HEK293 (cell line): ENCODE measurements at regions not wholly inside any gene's neighbourhood (a gene's known extent, or its start where the extent isn't known, plus 50 kb on each side); places are given as distances from the start of the nearest gene placed in this dataset.

Experiments
- CTCF ChIA-PET: fragments of 350-600 bp; formaldehyde crosslinking; extraction: SDS; loops from one replicate; lab custom pipeline; 2021; ENCODE audit warnings: antibody characterized with exemption; lab: Yijun Ruan, JAX
- POLR2A ChIA-PET: fragments of 300-600 bp; formaldehyde crosslinking; extraction: SDS; loops from one replicate; lab custom pipeline; 2020; ENCODE audit warnings: antibody characterized with exemption, inconsistent platforms; lab: Yijun Ruan, JAX
- H3K27ac ChIP-seq: fragments of 200-500 bp; sonication (Bioruptor generic); 2 replicates; pipeline ENCODE4 v1.5.1; 2014; ENCODE audit warnings: low read depth, low read length, control low read depth, inconsistent platforms; ENCODE audit errors: extremely low read depth
- H3K36me3 ChIP-seq, 2 experiments: fragments of 200-500 bp in 1 of 2; sonication (Bioruptor generic) in 1 of 2; 1 replicate in 1 of 2; 2 replicates in 1 of 2; pipeline ENCODE4 v1.5.1; 2014 to 2017; ENCODE audit warnings: inconsistent platforms in 2 of 2, low read length in 2 of 2; ENCODE audit not compliant: control insufficient read depth in 2 of 2, insufficient read depth in 1 of 2
- H3K4me1 ChIP-seq: fragments of 200-500 bp; sonication (Bioruptor generic); 2 replicates; pipeline ENCODE4 v1.5.1; 2014; ENCODE audit warnings: mild to moderate bottlenecking, low read length, inconsistent platforms; ENCODE audit not compliant: control insufficient read depth, insufficient read depth
- H3K4me3 ChIP-seq: 2 replicates; pipeline ENCODE4 v1.5.1; 2011; ENCODE audit warnings: low read depth, mild to moderate bottlenecking, control low read depth, low read length, moderate library complexity
- H3K9me3 ChIP-seq: fragments of 200-500 bp; sonication (Bioruptor generic); 2 replicates; pipeline ENCODE4 v1.5.1; 2014; ENCODE audit warnings: low read depth, low read length, inconsistent platforms; ENCODE audit not compliant: control insufficient read depth, insufficient read depth
- CTCF ChIP-seq: fragments of 450-650 bp; formaldehyde crosslinking; IDR thresholded peaks from 2 replicates; pipeline ENCODE4 v1.5.1; 2016; ENCODE audit warnings: missing biosample characterization, missing genetic modification characterization
- GLI2 ChIP-seq: fragments of 450-650 bp; formaldehyde crosslinking; IDR thresholded peaks from 2 replicates; pipeline ENCODE4; 2017; ENCODE audit warnings: missing biosample characterization, missing genetic modification characterization, low read depth, borderline replicate concordance
- GLIS1 ChIP-seq: fragments of 450-650 bp; formaldehyde crosslinking; IDR thresholded peaks from 2 replicates; pipeline ENCODE4 v1.5.1; 2016; ENCODE audit warnings: missing biosample characterization, missing genetic modification characterization
- KLF9 ChIP-seq: fragments of 450-650 bp; formaldehyde crosslinking; IDR thresholded peaks from 2 replicates; pipeline ENCODE4 v1.5.1; 2016; ENCODE audit warnings: missing biosample characterization, missing genetic modification characterization, low read depth
- MZF1 ChIP-seq: fragments of 450-650 bp; formaldehyde crosslinking; IDR thresholded peaks from 2 replicates; pipeline ENCODE4 v1.5.1; 2017; ENCODE audit warnings: missing biosample characterization, missing genetic modification characterization, borderline replicate concordance
- SCRT2 ChIP-seq: fragments of 450-650 bp; formaldehyde crosslinking; IDR thresholded peaks from 2 replicates; pipeline ENCODE4 v1.5.1; 2016; ENCODE audit warnings: missing biosample characterization, missing genetic modification characterization
- SP7 ChIP-seq: fragments of 450-650 bp; formaldehyde crosslinking; IDR thresholded peaks from 2 replicates; pipeline ENCODE4 v1.5.1; 2016; ENCODE audit warnings: missing biosample characterization, missing genetic modification characterization
- ZBTB21 ChIP-seq: fragments of 450-650 bp; formaldehyde crosslinking; IDR thresholded peaks from 2 replicates; pipeline ENCODE4 v1.5.1; 2017; ENCODE audit warnings: missing biosample characterization, missing genetic modification characterization
- ZBTB8A ChIP-seq: fragments of 450-650 bp; formaldehyde crosslinking; IDR thresholded peaks from 2 replicates; pipeline ENCODE4 v1.5.1; 2016; ENCODE audit warnings: missing biosample characterization, missing genetic modification characterization
- ZNF10 ChIP-seq: fragments of 450-650 bp; formaldehyde crosslinking; IDR thresholded peaks from 2 replicates; pipeline ENCODE4 v1.5.1; 2017; ENCODE audit warnings: missing biosample characterization, missing genetic modification characterization
- ZNF169 ChIP-seq: fragments of 450-650 bp; formaldehyde crosslinking; IDR thresholded peaks from 2 replicates; pipeline ENCODE4 v1.5.1; 2016; ENCODE audit warnings: missing biosample characterization, missing genetic modification characterization
- ZNF184 ChIP-seq: fragments of 450-650 bp; IDR thresholded peaks from 2 replicates; pipeline ENCODE4 v1.5.1; 2018; ENCODE audit warnings: missing biosample characterization, mild to moderate bottlenecking, missing genetic modification characterization
- ZNF223 ChIP-seq: fragments of 450-650 bp; formaldehyde crosslinking; IDR thresholded peaks from 2 replicates; pipeline ENCODE4 v1.5.1; 2016; ENCODE audit warnings: missing biosample characterization, missing genetic modification characterization
- ZNF391 ChIP-seq: fragments of 450-650 bp; formaldehyde crosslinking; IDR thresholded peaks from 2 replicates; pipeline ENCODE4 v1.5.1; 2016; ENCODE audit warnings: low read depth, missing biosample characterization, missing genetic modification characterization, borderline replicate concordance
- ZNF426 ChIP-seq: fragments of 450-650 bp; formaldehyde crosslinking; IDR thresholded peaks from 2 replicates; pipeline ENCODE4 v1.5.1; 2017; ENCODE audit warnings: missing biosample characterization, missing genetic modification characterization, mild to moderate bottlenecking, inconsistent platforms, moderate library complexity
- ZNF48 ChIP-seq: fragments of 450-650 bp; formaldehyde crosslinking; IDR thresholded peaks from 2 replicates; pipeline ENCODE4 v1.5.1; 2016; ENCODE audit warnings: missing biosample characterization, missing genetic modification characterization
- ZNF521 ChIP-seq: fragments of 450-650 bp; formaldehyde crosslinking; IDR thresholded peaks from 2 replicates; pipeline ENCODE4 v1.5.1; 2017; ENCODE audit warnings: missing biosample characterization, mild to moderate bottlenecking, missing genetic modification characterization
- ZNF555 ChIP-seq: fragments of 450-650 bp; formaldehyde crosslinking; conservative IDR thresholded peaks from 2 replicates; pipeline ENCODE4 v1.5.1; 2017; ENCODE audit warnings: missing biosample characterization, mild to moderate bottlenecking, missing genetic modification characterization, inconsistent platforms
- ZNF558 ChIP-seq: fragments of 450-650 bp; formaldehyde crosslinking; IDR thresholded peaks from 2 replicates; pipeline ENCODE4 v1.5.1; 2016; ENCODE audit warnings: missing biosample characterization, missing genetic modification characterization
- ZNF571 ChIP-seq: fragments of 450-650 bp; formaldehyde crosslinking; IDR thresholded peaks from 2 replicates; pipeline ENCODE4 v1.5.0; 2017; ENCODE audit warnings: missing biosample characterization, missing genetic modification characterization
- ZNF623 ChIP-seq: fragments of 450-650 bp; formaldehyde crosslinking; IDR thresholded peaks from 2 replicates; pipeline ENCODE4 v1.5.1; 2016; ENCODE audit warnings: missing biosample characterization, missing genetic modification characterization
- ZNF677 ChIP-seq: fragments of 450-650 bp; IDR thresholded peaks from 2 replicates; pipeline ENCODE4 v1.5.0; 2018; ENCODE audit warnings: missing biosample characterization, mild to moderate bottlenecking, missing genetic modification characterization, moderate library complexity
- ZNF707 ChIP-seq: fragments of 450-650 bp; formaldehyde crosslinking; IDR thresholded peaks from 2 replicates; pipeline ENCODE4 v1.5.1; 2016; ENCODE audit warnings: missing biosample characterization, missing genetic modification characterization
- ZNF747 ChIP-seq: fragments of 450-650 bp; formaldehyde crosslinking; IDR thresholded peaks from 2 replicates; pipeline ENCODE4 v1.5.1; 2016; ENCODE audit warnings: missing biosample characterization, missing genetic modification characterization
- ZNF837 ChIP-seq: fragments of 450-650 bp; formaldehyde crosslinking; IDR thresholded peaks from 2 replicates; pipeline ENCODE4 v1.5.1; 2016; ENCODE audit warnings: missing biosample characterization, missing genetic modification characterization
- TF ChIP-seq, protein P1 (sequence below): fragments of 450-650 bp; formaldehyde crosslinking; optimal IDR thresholded peaks from 2 replicates; pipeline ENCODE3; 2016; ENCODE audit warnings: missing biosample characterization, mild to moderate bottlenecking, missing genetic modification characterization
- TF ChIP-seq, protein P2 (sequence below): fragments of 450-650 bp; formaldehyde crosslinking; IDR thresholded peaks from 2 replicates; pipeline ENCODE4 v1.5.1; 2016; ENCODE audit warnings: missing biosample characterization, missing genetic modification characterization
- TF ChIP-seq, protein P3 (sequence below): sonication (generic); formaldehyde crosslinking; IDR thresholded peaks from 2 replicates; pipeline ENCODE4 v1.8.1; 2022; ENCODE audit warnings: mild to moderate bottlenecking, moderate library complexity, missing genetic modification reagents

DNA sequence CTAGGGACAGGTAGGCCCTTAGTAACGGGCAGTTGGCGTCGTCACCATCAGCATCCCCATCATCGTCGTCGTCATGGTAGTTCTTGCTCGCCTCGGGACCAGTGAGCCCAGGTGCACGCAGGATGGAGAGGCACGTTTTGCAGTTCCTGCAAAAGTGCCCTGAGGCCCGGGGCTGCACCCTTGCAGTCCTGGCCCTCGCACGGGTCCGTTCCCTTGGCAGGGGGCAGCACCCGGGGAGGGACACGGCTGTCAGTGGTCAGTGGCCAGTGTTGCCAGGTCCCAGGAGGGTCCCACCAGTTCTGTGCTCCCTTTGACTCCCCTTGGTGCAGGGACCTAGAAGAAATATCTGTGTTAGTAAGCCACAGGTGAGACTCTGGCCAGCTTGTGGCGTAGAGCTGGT lies 243.9 kb upstream of the CIBAR2 start:
- Histone ChIP-seq H3K9me3 (no peaks in the 10 kb centered on the region), H3K36me3 (no peaks in the 10 kb centered on the region), H3K27ac (no peak overlapping the region), H3K4me3 (no peak overlapping the region), H3K4me1 (no peaks in the 10 kb centered on the region)
- TF ChIP-seq SP7 (tag by site-specific recombination) (no peak), ZNF571 (tag by site-specific recombination) (no peak), ZNF48 (no peak), GLI2 (no peak), ZNF623 (tag by site-specific recombination) (no peak), MZF1 (no peak), ZNF426 (no peak), KLF9 (tag by site-specific recombination) (no peak), SCRT2 (no peak)
- TF ChIP-seq, protein P1, sequence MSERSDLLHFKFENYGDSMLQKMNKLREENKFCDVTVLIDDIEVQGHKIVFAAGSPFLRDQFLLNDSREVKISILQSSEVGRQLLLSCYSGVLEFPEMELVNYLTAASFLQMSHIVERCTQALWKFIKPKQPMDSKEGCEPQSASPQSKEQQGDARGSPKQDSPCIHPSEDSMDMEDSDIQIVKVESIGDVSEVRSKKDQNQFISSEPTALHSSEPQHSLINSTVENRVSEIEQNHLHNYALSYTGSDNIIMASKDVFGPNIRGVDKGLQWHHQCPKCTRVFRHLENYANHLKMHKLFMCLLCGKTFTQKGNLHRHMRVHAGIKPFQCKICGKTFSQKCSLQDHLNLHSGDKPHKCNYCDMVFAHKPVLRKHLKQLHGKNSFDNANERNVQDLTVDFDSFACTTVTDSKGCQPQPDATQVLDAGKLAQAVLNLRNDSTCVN (tag by site-specific recombination) = no peak
- POLR2A ChIA-PET = no interaction called here
- CTCF ChIA-PET = interaction anchor here (1.4 kb wide), 1 partner anchor 80 kb away, joined by 3 read pairs; no protein-coding TSS in a partner anchor

DNA sequence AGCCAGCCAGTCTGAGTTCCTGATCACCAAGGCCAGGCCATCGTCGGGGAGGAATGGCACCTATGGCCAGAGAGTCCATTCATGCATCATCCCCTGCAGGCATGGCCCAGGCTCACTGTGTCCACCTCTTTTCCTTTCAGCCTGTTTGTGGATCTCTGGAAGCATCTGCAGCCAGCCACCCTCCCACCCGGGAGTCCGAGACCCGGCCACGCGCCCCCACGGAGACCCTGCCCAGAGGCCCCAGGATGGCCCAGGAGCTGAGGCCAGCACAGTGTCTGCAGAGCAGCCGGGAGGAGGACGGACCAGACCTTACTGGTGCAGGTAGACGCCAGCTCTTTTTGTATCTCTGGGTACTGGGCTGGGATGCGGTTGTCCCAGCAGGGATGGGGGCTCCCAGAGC lies 245.1 kb upstream of the CIBAR2 start:
- CTCF ChIA-PET = interaction anchor here (1.0 kb wide), 1 partner anchor 26 kb away, joined by 3 read pairs; no protein-coding TSS in a partner anchor
- TF ChIP-seq, protein P2, sequence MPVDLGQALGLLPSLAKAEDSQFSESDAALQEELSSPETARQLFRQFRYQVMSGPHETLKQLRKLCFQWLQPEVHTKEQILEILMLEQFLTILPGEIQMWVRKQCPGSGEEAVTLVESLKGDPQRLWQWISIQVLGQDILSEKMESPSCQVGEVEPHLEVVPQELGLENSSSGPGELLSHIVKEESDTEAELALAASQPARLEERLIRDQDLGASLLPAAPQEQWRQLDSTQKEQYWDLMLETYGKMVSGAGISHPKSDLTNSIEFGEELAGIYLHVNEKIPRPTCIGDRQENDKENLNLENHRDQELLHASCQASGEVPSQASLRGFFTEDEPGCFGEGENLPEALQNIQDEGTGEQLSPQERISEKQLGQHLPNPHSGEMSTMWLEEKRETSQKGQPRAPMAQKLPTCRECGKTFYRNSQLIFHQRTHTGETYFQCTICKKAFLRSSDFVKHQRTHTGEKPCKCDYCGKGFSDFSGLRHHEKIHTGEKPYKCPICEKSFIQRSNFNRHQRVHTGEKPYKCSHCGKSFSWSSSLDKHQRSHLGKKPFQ (tag by site-specific recombination) = no peak
- no peak for TF ChIP-seq ZNF837 (tag by site-specific recombination)
- TF ChIP-seq ZNF521 (tag by site-specific recombination) = no peak
- no peak for TF ChIP-seq ZNF169 (tag by site-specific recombination)
- TF ChIP-seq ZNF391 (tag by site-specific recombination) = no peak
- no peak for TF ChIP-seq GLIS1 (tag by site-specific recombination)
- no peak for TF ChIP-seq ZNF10 (tag by site-specific recombination)
- TF ChIP-seq CTCF (tag by site-specific recombination) = no peak
- TF ChIP-seq ZNF707 (tag by site-specific recombination) = no peak
- no peak for TF ChIP-seq ZNF747 (tag by site-specific recombination)
- TF ChIP-seq ZNF48 = no peak
- TF ChIP-seq ZBTB21 = no peak
- no peak for TF ChIP-seq ZBTB8A
- TF ChIP-seq ZNF184 (tag by site-specific recombination) = no peak
- TF ChIP-seq ZNF558 = no peak
- no peak for TF ChIP-seq ZNF555
- TF ChIP-seq, protein P3, sequence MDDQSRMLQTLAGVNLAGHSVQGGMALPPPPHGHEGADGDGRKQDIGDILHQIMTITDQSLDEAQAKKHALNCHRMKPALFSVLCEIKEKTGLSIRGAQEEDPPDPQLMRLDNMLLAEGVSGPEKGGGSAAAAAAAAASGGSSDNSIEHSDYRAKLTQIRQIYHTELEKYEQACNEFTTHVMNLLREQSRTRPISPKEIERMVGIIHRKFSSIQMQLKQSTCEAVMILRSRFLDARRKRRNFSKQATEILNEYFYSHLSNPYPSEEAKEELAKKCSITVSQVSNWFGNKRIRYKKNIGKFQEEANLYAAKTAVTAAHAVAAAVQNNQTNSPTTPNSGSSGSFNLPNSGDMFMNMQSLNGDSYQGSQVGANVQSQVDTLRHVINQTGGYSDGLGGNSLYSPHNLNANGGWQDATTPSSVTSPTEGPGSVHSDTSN (CRISPR knock-in tag) = no peak
- TF ChIP-seq ZNF223 (tag by site-specific recombination) = no peak
- no peak for TF ChIP-seq ZNF677 (tag by site-specific recombination)
- TF ChIP-seq, all 188 proteins: peak for 0
- Histone ChIP-seq H3K9me3 (no peaks in the 10 kb centered on the region), H3K4me3 (no peak overlapping the region), H3K36me3 (no peaks in the 10 kb centered on the region), H3K4me1 (no peaks in the 10 kb centered on the region), H3K27ac (no peak overlapping the region)
- POLR2A ChIA-PET = no interaction called here
